Endothelial cell (in vitro differentiated cells): ENCODE measurements at regions not wholly inside any gene's neighbourhood (a gene's known extent, or its start where the extent isn't known, plus 50 kb on each side); places are given as distances from the start of the nearest gene placed in this dataset.

ENCODE experiments used
- DNase-seq: peaks from one replicate; pipeline ENCODE4 v3.0.0; 2021; ENCODE audit warnings: low spot score
- H3K27ac Mint-ChIP-seq: one replicate; pipeline ENCODE4 v1.8.0; 2021; ENCODE audit warnings: mixed read lengths, inconsistent platforms; ENCODE audit not compliant: unreplicated experiment
- H3K27me3 Mint-ChIP-seq: one replicate; pipeline ENCODE4 v1.8.0; 2021; ENCODE audit warnings: mild to moderate bottlenecking, moderate library complexity, mixed read lengths, inconsistent platforms; ENCODE audit not compliant: unreplicated experiment
- H3K36me3 Mint-ChIP-seq: one replicate; pipeline ENCODE4 v1.8.0; 2021; ENCODE audit warnings: mild to moderate bottlenecking, low read depth, mixed read lengths, inconsistent platforms; ENCODE audit not compliant: unreplicated experiment
- H3K4me1 Mint-ChIP-seq: one replicate; pipeline ENCODE4 v1.8.0; 2021; ENCODE audit warnings: mild to moderate bottlenecking, mixed read lengths, inconsistent platforms; ENCODE audit not compliant: unreplicated experiment
- H3K4me3 Mint-ChIP-seq: one replicate; pipeline ENCODE4 v1.8.0; 2021; ENCODE audit warnings: mild to moderate bottlenecking, mixed read lengths, inconsistent platforms; ENCODE audit not compliant: unreplicated experiment
- H3K9me3 Mint-ChIP-seq: one replicate; pipeline ENCODE4 v1.8.0; 2021; ENCODE audit warnings: mixed read lengths, inconsistent platforms; ENCODE audit not compliant: unreplicated experiment
- CTCF ChIP-seq: fragments of 200-600 bp; sonication (generic); IDR thresholded peaks from one replicate; pipeline ENCODE4 v1.5.0; 2021; ENCODE audit warnings: antibody characterized with exemption; ENCODE audit not compliant: unreplicated experiment

GRCh38 chr6:134603561-134603960 lies 285.6 kb upstream of the SGK1 start:
- no peak overlapping the region for H3K4me3 Mint-ChIP-seq
- H3K9me3 Mint-ChIP-seq: peaks cover 9% of the 10 kb centered on the region
- H3K36me3 Mint-ChIP-seq: peaks cover 4% of the 10 kb centered on the region
- DNase-seq: no peak
- H3K27ac Mint-ChIP-seq: no peak overlapping the region
- TF ChIP-seq CTCF: no peak
- H3K27me3 Mint-ChIP-seq: no peaks in the 10 kb centered on the region
- H3K4me1 Mint-ChIP-seq: no peaks in the 10 kb centered on the region

GRCh38 chr6:134602123-134602522 lies 284.2 kb upstream of the SGK1 start:
- Mint-ChIP-seq H3K4me1 (no peaks in the 10 kb centered on the region), H3K9me3 (peaks cover 9% of the 10 kb centered on the region), H3K4me3 (no peak overlapping the region), H3K27ac (no peak overlapping the region), H3K36me3 (peaks cover 4% of the 10 kb centered on the region), H3K27me3 (no peaks in the 10 kb centered on the region)
- no peak for DNase-seq
- no peak for TF ChIP-seq CTCF

GRCh38 chr6:134600671-134601070 lies 282.8 kb upstream of the SGK1 start:
- Mint-ChIP-seq H3K27me3 (no peaks in the 10 kb centered on the region), H3K4me3 (no peak overlapping the region), H3K27ac (no peak overlapping the region), H3K36me3 (peaks cover 4% of the 10 kb centered on the region), H3K9me3 (peaks cover 9% of the 10 kb centered on the region), H3K4me1 (no peaks in the 10 kb centered on the region)
- TF ChIP-seq CTCF: no peak
- DNase-seq: no peak

- no peak overlapping the region for H3K27ac Mint-ChIP-seq
- peaks cover 4% of the 10 kb centered on the region for H3K36me3 Mint-ChIP-seq
- no peak for DNase-seq
- H3K9me3 Mint-ChIP-seq: peaks cover 9% of the 10 kb centered on the region
- no peaks in the 10 kb centered on the region for H3K4me1 Mint-ChIP-seq
- no peak overlapping the region for H3K4me3 Mint-ChIP-seq
- no peak for TF ChIP-seq CTCF
- H3K27me3 Mint-ChIP-seq: no peaks in the 10 kb centered on the region
Observed at GRCh38 chr6:134599079-134599478, 281.2 kb upstream of the SGK1 start.

- no peak overlapping the region for H3K27ac Mint-ChIP-seq
- H3K27me3 Mint-ChIP-seq: no peaks in the 10 kb centered on the region
- H3K4me3 Mint-ChIP-seq: no peak overlapping the region
- TF ChIP-seq CTCF: no peak
- no peak for DNase-seq
- H3K9me3 Mint-ChIP-seq: peaks cover 5% of the 10 kb centered on the region
- peaks cover 4% of the 10 kb centered on the region for H3K36me3 Mint-ChIP-seq
- no peaks in the 10 kb centered on the region for H3K4me1 Mint-ChIP-seq
Observed at GRCh38 chr6:134596191-134596590, 278.3 kb upstream of the SGK1 start.
